ENCODE measurements at regions not wholly inside any gene's neighbourhood (a gene's known extent, or its start where the extent isn't known, plus 50 kb on each side); places are given as distances from the start of the nearest gene placed in this dataset.

- Histone ChIP-seq H3K27ac (no peak overlapping the region), H3K36me3 (no peaks in the 10 kb centered on the region), H3K9me3 (no peaks in the 10 kb centered on the region), H3K4me1 (no peaks in the 10 kb centered on the region), H3K27me3 (no peaks in the 10 kb centered on the region), H3K4me3 (no peak overlapping the region)
- DNase-seq: no peak
- no peak for ATAC-seq
- intact Hi-C loops (cut with DNase I; ENCODE audit: low total_unique reads) (no loop called here), in situ Hi-C loops (cut with MboI; ENCODE audit: low sequenced_read_pairs in 4 of 4) (no loop called here)
- TF ChIP-seq POLR2A (IDR thresholded peaks at IDR 0.05): no peak
These were observed 802.3 kb upstream of the GYPC start for GRCh38 chr2:125853626-125854025.

GRCh38 chr2:125855204-125855603, 800.8 kb upstream of the GYPC start:
- in situ Hi-C loops (cut with MboI; ENCODE audit: low sequenced_read_pairs in 4 of 4) (no loop called here), intact Hi-C loops (cut with DNase I; ENCODE audit: low total_unique reads) (no loop called here)
- no peak for TF ChIP-seq CTCF (IDR thresholded peaks at IDR 0.05 in 4 of 5, conservative IDR thresholded peaks at IDR 0.05 in 1 of 5)
- no peak for TF ChIP-seq POLR2A (IDR thresholded peaks at IDR 0.05)
- ATAC-seq: no peak
- Histone ChIP-seq H3K9me3 (no peaks in the 10 kb centered on the region), H3K4me3 (no peak overlapping the region), H3K27ac (no peak overlapping the region), H3K4me1 (no peaks in the 10 kb centered on the region), H3K27me3 (no peaks in the 10 kb centered on the region), H3K36me3 (no peaks in the 10 kb centered on the region)
- DNase-seq: no peak

GRCh38 chr2:125857971-125858794, 797.8 kb upstream of the GYPC start:
- in situ Hi-C loops (cut with MboI; ENCODE audit: low sequenced_read_pairs in 4 of 4): no loop called here
- Histone ChIP-seq H3K4me3 (no peak overlapping the region), H3K4me1 (no peaks in the 10 kb centered on the region), H3K36me3 (no peaks in the 10 kb centered on the region), H3K9me3 (no peaks in the 10 kb centered on the region), H3K27ac (no peak overlapping the region), H3K27me3 (no peaks in the 10 kb centered on the region)
- TF ChIP-seq CTCF (IDR thresholded peaks at IDR 0.05 in 4 of 5, conservative IDR thresholded peaks at IDR 0.05 in 1 of 5) (no peak), POLR2A (IDR thresholded peaks at IDR 0.05) (no peak)
- no peak for DNase-seq
- ATAC-seq: no peak
- intact Hi-C loops (cut with DNase I; ENCODE audit: low total_unique reads): no loop called here

- H3K4me3 ChIP-seq: no peak overlapping the region
- DNase-seq (no peak), ATAC-seq (no peak)
- in situ Hi-C loops (cut with MboI; ENCODE audit: low sequenced_read_pairs in 4 of 4): no loop called here
- no peaks in the 10 kb centered on the region for H3K27me3 ChIP-seq
- no peaks in the 10 kb centered on the region for H3K9me3 ChIP-seq
- intact Hi-C loops (cut with DNase I; ENCODE audit: low total_unique reads): no loop called here
- no peak for TF ChIP-seq POLR2A (IDR thresholded peaks at IDR 0.05)
- no peak for TF ChIP-seq CTCF (IDR thresholded peaks at IDR 0.05 in 4 of 5, conservative IDR thresholded peaks at IDR 0.05 in 1 of 5)
- H3K27ac ChIP-seq: no peak overlapping the region
- no peaks in the 10 kb centered on the region for H3K36me3 ChIP-seq
- H3K4me1 ChIP-seq: no peaks in the 10 kb centered on the region
These were observed 794.5 kb upstream of the GYPC start for GRCh38 chr2:125861461-125861860.

GRCh38 chr2:125867908-125868307, 788.0 kb upstream of the GYPC start:
- H3K27me3 ChIP-seq: no peaks in the 10 kb centered on the region
- DNase-seq: no peak
- intact Hi-C loops (cut with DNase I; ENCODE audit: low total_unique reads): no loop called here
- ATAC-seq: no peak
- H3K9me3 ChIP-seq: no peaks in the 10 kb centered on the region
- TF ChIP-seq POLR2A (IDR thresholded peaks at IDR 0.05) (no peak), CTCF (IDR thresholded peaks at IDR 0.05 in 4 of 5, conservative IDR thresholded peaks at IDR 0.05 in 1 of 5) (no peak)
- no peak overlapping the region for H3K4me3 ChIP-seq
- no peak overlapping the region for H3K27ac ChIP-seq
- H3K4me1 ChIP-seq: no peaks in the 10 kb centered on the region
- H3K36me3 ChIP-seq: no peaks in the 10 kb centered on the region
- in situ Hi-C loops (cut with MboI; ENCODE audit: low sequenced_read_pairs in 4 of 4): no loop called here

Data from gastrocnemius medialis (tissue), 4 donors.